ENCODE measurements at regions not wholly inside any gene's neighbourhood (a gene's known extent, or its start where the extent isn't known, plus 50 kb on each side); places are given as distances from the start of the nearest gene placed in this dataset.

DNA sequence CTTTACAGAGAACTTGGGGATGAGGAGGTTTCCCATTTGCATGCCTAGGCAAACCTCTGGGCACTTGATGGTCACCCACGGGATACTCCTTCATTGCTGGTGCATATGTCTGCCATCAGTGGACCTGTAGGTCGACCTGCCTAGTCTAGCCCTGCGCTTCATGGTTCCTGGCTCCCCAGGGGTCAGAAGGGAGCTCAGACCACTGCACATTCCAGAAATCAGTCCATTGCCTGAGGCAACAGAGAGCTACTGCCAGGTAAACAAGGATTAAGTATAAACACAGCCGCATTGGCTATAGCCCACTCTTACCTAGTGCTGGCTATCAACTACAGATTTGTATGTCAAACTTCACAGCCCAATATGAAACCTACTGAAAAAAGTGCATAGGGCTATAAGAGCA is 476.4 kb downstream of the SOX5 start:
- ChIA-PET CTCF (interaction anchor here (0.6 kb wide), 1 partner anchor 257 kb away, joined by 3 read pairs; no protein-coding TSS in a partner anchor), POLR2A (no interaction called here)
- DNase-seq = no peak
- Histone ChIP-seq H3K27me3 (replicated peaks; ENCODE audit: control insufficient read depth, insufficient read depth, low read length) (no peaks in the 10 kb centered on the region), H3K4me1 (no peaks in the 10 kb centered on the region), H3K36me3 (ENCODE audit: control insufficient read depth, insufficient read depth, low read length) (no peaks in the 10 kb centered on the region), H3K4me3 (ENCODE audit: low read depth, low read length) (no peak overlapping the region), H3K9me3 (peaks cover 4% of the 10 kb centered on the region; the same call in 1 of the 2 replicates)
- no peaks in the 10 kb centered on the region for H3K36me3 Mint-ChIP-seq (ENCODE audit: insufficient read depth, unreplicated experiment)
- no TSS peak for BruUV-seq (replicated peaks)
- H3K27ac Mint-ChIP-seq (ENCODE audit: unreplicated experiment) = no peak overlapping the region
- H3K27me3 Mint-ChIP-seq (ENCODE audit: insufficient read depth, unreplicated experiment) = peaks cover 4% of the 10 kb centered on the region
- TF ChIP-seq, protein P1, sequence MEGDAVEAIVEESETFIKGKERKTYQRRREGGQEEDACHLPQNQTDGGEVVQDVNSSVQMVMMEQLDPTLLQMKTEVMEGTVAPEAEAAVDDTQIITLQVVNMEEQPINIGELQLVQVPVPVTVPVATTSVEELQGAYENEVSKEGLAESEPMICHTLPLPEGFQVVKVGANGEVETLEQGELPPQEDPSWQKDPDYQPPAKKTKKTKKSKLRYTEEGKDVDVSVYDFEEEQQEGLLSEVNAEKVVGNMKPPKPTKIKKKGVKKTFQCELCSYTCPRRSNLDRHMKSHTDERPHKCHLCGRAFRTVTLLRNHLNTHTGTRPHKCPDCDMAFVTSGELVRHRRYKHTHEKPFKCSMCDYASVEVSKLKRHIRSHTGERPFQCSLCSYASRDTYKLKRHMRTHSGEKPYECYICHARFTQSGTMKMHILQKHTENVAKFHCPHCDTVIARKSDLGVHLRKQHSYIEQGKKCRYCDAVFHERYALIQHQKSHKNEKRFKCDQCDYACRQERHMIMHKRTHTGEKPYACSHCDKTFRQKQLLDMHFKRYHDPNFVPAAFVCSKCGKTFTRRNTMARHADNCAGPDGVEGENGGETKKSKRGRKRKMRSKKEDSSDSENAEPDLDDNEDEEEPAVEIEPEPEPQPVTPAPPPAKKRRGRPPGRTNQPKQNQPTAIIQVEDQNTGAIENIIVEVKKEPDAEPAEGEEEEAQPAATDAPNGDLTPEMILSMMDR (IDR thresholded peaks at IDR 0.05; ENCODE audit: insufficient read depth in 1 of 2, low read depth in 1 of 2, low read length in 1 of 2, severe bottlenecking in 1 of 2, unreplicated experiment in 1 of 2) = no peak
- H3K4me1 Mint-ChIP-seq (ENCODE audit: low read depth, unreplicated experiment) = no peaks in the 10 kb centered on the region
- peaks cover 7% of the 10 kb centered on the region for H3K9me3 Mint-ChIP-seq (ENCODE audit: unreplicated experiment)
- no peak overlapping the region for H3K4me3 Mint-ChIP-seq (ENCODE audit: unreplicated experiment)
- intact Hi-C loops (cut with micrococcal nuclease; ENCODE audit: unreplicated experiment) = no loop called here

DNA sequence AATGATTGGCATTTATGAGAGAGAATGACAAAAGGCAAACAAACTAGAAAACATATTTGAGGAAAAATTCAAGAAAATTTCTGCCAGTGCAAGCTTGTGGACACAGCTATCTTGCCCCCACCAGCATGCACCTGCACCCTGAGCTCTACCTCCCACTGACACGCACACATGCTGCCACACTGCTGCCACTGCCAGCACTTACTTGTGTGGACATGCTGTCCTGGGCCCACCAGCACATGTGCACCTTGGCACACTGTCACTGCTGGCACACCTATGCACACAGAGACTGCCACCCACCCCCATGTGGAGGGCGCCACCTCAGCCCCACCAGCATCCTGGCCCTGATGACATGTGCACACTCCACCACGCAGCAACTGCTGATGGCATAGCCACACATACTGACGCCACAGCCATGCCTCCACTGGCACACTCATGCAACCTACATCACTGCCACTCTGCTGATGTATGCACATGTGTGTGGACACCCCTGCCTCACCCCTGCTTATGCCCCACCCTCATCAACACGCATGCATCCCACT is 475.0 kb downstream of the SOX5 start:
- Mint-ChIP-seq H3K27me3 (ENCODE audit: insufficient read depth, unreplicated experiment) (peaks cover 4% of the 10 kb centered on the region), H3K27ac (ENCODE audit: unreplicated experiment) (no peak overlapping the region), H3K36me3 (ENCODE audit: insufficient read depth, unreplicated experiment) (no peaks in the 10 kb centered on the region), H3K4me1 (ENCODE audit: low read depth, unreplicated experiment) (no peaks in the 10 kb centered on the region), H3K9me3 (ENCODE audit: unreplicated experiment) (peaks cover 13% of the 10 kb centered on the region), H3K4me3 (ENCODE audit: unreplicated experiment) (no peak overlapping the region)
- Histone ChIP-seq H3K4me3 (ENCODE audit: low read depth, low read length) (no peak overlapping the region), H3K27me3 (replicated peaks; ENCODE audit: control insufficient read depth, insufficient read depth, low read length) (no peaks in the 10 kb centered on the region), H3K36me3 (ENCODE audit: control insufficient read depth, insufficient read depth, low read length) (no peaks in the 10 kb centered on the region), H3K9me3 (no peaks in the 10 kb centered on the region; the same call in 1 of the 2 replicates), H3K4me1 (no peaks in the 10 kb centered on the region)
- TF ChIP-seq, protein P1 (IDR thresholded peaks at IDR 0.05; ENCODE audit: insufficient read depth in 1 of 2, low read depth in 1 of 2, low read length in 1 of 2, severe bottlenecking in 1 of 2, unreplicated experiment in 1 of 2) = no peak
- intact Hi-C loops (cut with micrococcal nuclease; ENCODE audit: unreplicated experiment) = no loop called here
- POLR2A ChIA-PET = no interaction called here
- BruUV-seq (replicated peaks) = no TSS peak
- DNase-seq = no peak
- CTCF ChIA-PET = no interaction called here

Data from Caco-2 (cell line).